Upper lobe of right lung (tissue), 1 donor: ENCODE measurements at regions not wholly inside any gene's neighbourhood (a gene's known extent, or its start where the extent isn't known, plus 50 kb on each side); places are given as distances from the start of the nearest gene placed in this dataset.

ENCODE experiments used
- ATAC-seq: fragments of 200-7000 bp; cut with Tn5 transposase; one replicate; pipeline ENCODE4 v1.9.1; 2020; ENCODE audit warnings: mild to moderate bottlenecking, moderate library complexity
- DNase-seq: peaks from one replicate; pipeline ENCODE4 v3.0.0-alpha.2; 2020
- H3K27ac ChIP-seq: fragments of 200-600 bp; one replicate; pipeline ENCODE4 v1.8.0; 2022
- H3K27me3 ChIP-seq: fragments of 200-600 bp; one replicate; pipeline ENCODE4 v1.8.0; 2022; ENCODE audit warnings: mild to moderate bottlenecking
- H3K36me3 ChIP-seq: fragments of 200-600 bp; one replicate; pipeline ENCODE4 v1.8.0; 2022
- H3K4me1 ChIP-seq: fragments of 200-600 bp; one replicate; pipeline ENCODE4 v1.8.0; 2022
- H3K4me3 ChIP-seq: fragments of 200-600 bp; one replicate; pipeline ENCODE4 v1.8.0; 2022; ENCODE audit warnings: mild to moderate bottlenecking
- H3K9me3 ChIP-seq: fragments of 200-600 bp; one replicate; pipeline ENCODE4 v1.8.0; 2022
- CTCF ChIP-seq: fragments of 200-600 bp; IDR thresholded peaks from one replicate; pipeline ENCODE4 v1.8.0; 2022; ENCODE audit warnings: antibody characterized with exemption
- intact Hi-C: fragments of 100-400 bp; cut with DNase I; formaldehyde crosslinking; loops from one replicate; pipeline ENCODE4 v1.11.0; 2022
- donor health status: DM: no; HTN: yes; CAD: no; lungs with severe emphysema.

- no peak for TF ChIP-seq CTCF
- H3K9me3 ChIP-seq: no peaks in the 10 kb centered on the region
- no peaks in the 10 kb centered on the region for H3K4me1 ChIP-seq
Measured at GRCh38 chr5:45060724-45061123, 252.0 kb downstream of the MRPS30 start.

GRCh38 chr5:45062044-45062443 lies 253.3 kb downstream of the MRPS30 start:
- Histone ChIP-seq H3K27me3 (no peaks in the 10 kb centered on the region), H3K4me3 (no peak overlapping the region), H3K9me3 (no peaks in the 10 kb centered on the region), H3K27ac (no peak overlapping the region), H3K36me3 (no peaks in the 10 kb centered on the region), H3K4me1 (no peaks in the 10 kb centered on the region)
- no peak for TF ChIP-seq CTCF
- no peak for DNase-seq
- intact Hi-C loops: no loop called here
- ATAC-seq: no peak

More at GRCh38 chr5:45060724-45061123, 252.0 kb downstream of the MRPS30 start:
- ATAC-seq (no peak), DNase-seq (no peak)
- H3K27me3 ChIP-seq: no peaks in the 10 kb centered on the region
- intact Hi-C loops: no loop called here
- H3K27ac ChIP-seq: no peak overlapping the region
- no peaks in the 10 kb centered on the region for H3K36me3 ChIP-seq
- H3K4me3 ChIP-seq: no peak overlapping the region

GRCh38 chr5:45081082-45081481 lies 272.3 kb downstream of the MRPS30 start:
- Histone ChIP-seq H3K4me3 (no peak overlapping the region), H3K4me1 (no peaks in the 10 kb centered on the region), H3K9me3 (no peaks in the 10 kb centered on the region), H3K27ac (no peak overlapping the region), H3K27me3 (no peaks in the 10 kb centered on the region), H3K36me3 (no peaks in the 10 kb centered on the region)
- no peak for DNase-seq
- no peak for ATAC-seq
- intact Hi-C loops: no loop called here
- no peak for TF ChIP-seq CTCF

GRCh38 chr5:45089870-45090269 lies 281.1 kb downstream of the MRPS30 start:
- DNase-seq (no peak), ATAC-seq (no peak)
- Histone ChIP-seq H3K27ac (no peak overlapping the region), H3K27me3 (no peaks in the 10 kb centered on the region), H3K4me3 (no peak overlapping the region), H3K9me3 (no peaks in the 10 kb centered on the region), H3K4me1 (no peaks in the 10 kb centered on the region), H3K36me3 (no peaks in the 10 kb centered on the region)
- no peak for TF ChIP-seq CTCF
- intact Hi-C loops: no loop called here

GRCh38 chr5:45093377-45093776 lies 284.6 kb downstream of the MRPS30 start:
- TF ChIP-seq CTCF: no peak
- ATAC-seq (no peak), DNase-seq (no peak)
- intact Hi-C loops: no loop called here
- no peak overlapping the region for H3K4me3 ChIP-seq
- H3K4me1 ChIP-seq: no peaks in the 10 kb centered on the region
- no peaks in the 10 kb centered on the region for H3K27me3 ChIP-seq
- H3K36me3 ChIP-seq: no peaks in the 10 kb centered on the region
- H3K27ac ChIP-seq: no peak overlapping the region
- H3K9me3 ChIP-seq: no peaks in the 10 kb centered on the region

GRCh38 chr5:45094876-45095440 lies 286.2 kb downstream of the MRPS30 start:
- H3K4me1 ChIP-seq: no peaks in the 10 kb centered on the region
- H3K27ac ChIP-seq: no peak overlapping the region
- no peak overlapping the region for H3K4me3 ChIP-seq
- no peaks in the 10 kb centered on the region for H3K36me3 ChIP-seq
- DNase-seq (no peak), ATAC-seq (no peak)
- H3K27me3 ChIP-seq: no peaks in the 10 kb centered on the region
- H3K9me3 ChIP-seq: no peaks in the 10 kb centered on the region
- intact Hi-C loops: no loop called here
- no peak for TF ChIP-seq CTCF
